ENCODE measurements at regions not wholly inside any gene's neighbourhood (a gene's known extent, or its start where the extent isn't known, plus 50 kb on each side); places are given as distances from the start of the nearest gene placed in this dataset.

- TF ChIP-seq E2F4 (IDR thresholded peaks at IDR 0.05; ENCODE audit: low read depth, low read length) (no peak), USF2 (IDR thresholded peaks at IDR 0.05; ENCODE audit: borderline replicate concordance, low read depth, low read length) (no peak), BCLAF1 (IDR thresholded peaks at IDR 0.05) (no peak), DPF2 (IDR thresholded peaks at IDR 0.05) (no peak), FOXK2 (IDR thresholded peaks at IDR 0.05) (no peak), USF1 (IDR thresholded peaks at IDR 0.05; ENCODE audit: borderline replicate concordance, extremely low read length, insufficient read depth, low read depth, low read length) (no peak)
Measured at GRCh38 chr4:22241415-22241814, 274.5 kb downstream of the ADGRA3 start (continued).

- ATAC-seq (no peak; the same call in 2 of the 3 replicates), FAIRE-seq (no peak), DNase-seq (ENCODE audit: low read depth, low spot score) (no peak)
- no peak overlapping the region for H2AFZ ChIP-seq (ENCODE audit: control insufficient read depth, low read depth, low read length)
- H3K36me3 ChIP-seq (ENCODE audit: control insufficient read depth in 2 of 2, insufficient read depth in 2 of 2, low read length in 1 of 2): no peaks in the 10 kb centered on the region
- in situ Hi-C loops (cut with MboI) (no loop called here), intact Hi-C loops (cut with micrococcal nuclease; ENCODE audit: unreplicated experiment) (no loop called here)
- H3K27me3 ChIP-seq (replicated peaks in 1 of 2; ENCODE audit: control insufficient read depth in 2 of 2, insufficient read depth in 2 of 2, low read length in 1 of 2): no peaks in the 10 kb centered on the region
- ChIA-PET CTCF (interaction anchor here (1.3 to 2.9 kb wide), 3 partner anchors 148 to 452 kb away, joined by 3 to 12 read pairs (median 5); no protein-coding TSS in a partner anchor), POLR2A (no interaction called here), SMC1A (ENCODE audit: uncharacterized antibody, unreplicated experiment) (interaction anchor here (1.2 to 2.0 kb wide), 2 partner anchors 7 to 10 kb away, joined by 3 to 7 read pairs; no protein-coding TSS in a partner anchor), RAD21 (ENCODE audit: unreplicated experiment) (no interaction called here)
- H3K4me3 ChIP-seq: no peak overlapping the region
- H3K9ac ChIP-seq (ENCODE audit: control insufficient read depth, insufficient read depth, low read length): no peak overlapping the region
- BruUV-seq (replicated peaks): no TSS peak
- WGBS (ENCODE audit: insufficient coverage, insufficient replicate concordance, low lambda C conversion rate, missing lambda C conversion rate): 1% methylated on average over 4 of the region's 4 CpGs
- no peaks in the 10 kb centered on the region for H3K79me2 ChIP-seq (ENCODE audit: control insufficient read depth, insufficient read depth, low read length)
- H3K27ac ChIP-seq (ENCODE audit: control insufficient read depth, insufficient read depth): no peak overlapping the region
- H4K20me1 ChIP-seq (ENCODE audit: control insufficient read depth, insufficient read depth): no peaks in the 10 kb centered on the region
- no peaks in the 10 kb centered on the region for H3K9me3 ChIP-seq (replicated peaks; ENCODE audit: control insufficient read depth, insufficient read depth, low read length)
- no peaks in the 10 kb centered on the region for H3K4me1 ChIP-seq (ENCODE audit: control insufficient read depth, insufficient read depth, low read length)
- H3K4me2 ChIP-seq (ENCODE audit: control insufficient read depth, insufficient read depth): no peak overlapping the region
- TF ChIP-seq MEF2B (IDR thresholded peaks at IDR 0.05; ENCODE audit: partially characterized antibody, poor library complexity, severe bottlenecking) (no peak), NR2F1 (conservative IDR thresholded peaks at IDR 0.05) (no peak), BMI1 (IDR thresholded peaks at IDR 0.05; ENCODE audit: borderline replicate concordance) (no peak), ZBTB40 (IDR thresholded peaks at IDR 0.05; ENCODE audit: borderline replicate concordance) (no peak), PAX8 (IDR thresholded peaks at IDR 0.05) (no peak), CHD1 (IDR thresholded peaks at IDR 0.05; ENCODE audit: low read depth, low read length) (no peak), USF1 (IDR thresholded peaks at IDR 0.05; ENCODE audit: borderline replicate concordance, extremely low read length, insufficient read depth, low read depth, low read length) (no peak)
Measured at GRCh38 chr4:22240814-22241213, 275.1 kb downstream of the ADGRA3 start.
